IPS-NIHi11 (cell line): ENCODE measurements at regions not wholly inside any gene's neighbourhood (a gene's known extent, or its start where the extent isn't known, plus 50 kb on each side); places are given as distances from the start of the nearest gene placed in this dataset.

ENCODE experiments used
- DNase-seq: peaks from one replicate; pipeline ENCODE4 v3.0.0; 2012; ENCODE audit warnings: mixed read lengths, low spot score

DNA sequence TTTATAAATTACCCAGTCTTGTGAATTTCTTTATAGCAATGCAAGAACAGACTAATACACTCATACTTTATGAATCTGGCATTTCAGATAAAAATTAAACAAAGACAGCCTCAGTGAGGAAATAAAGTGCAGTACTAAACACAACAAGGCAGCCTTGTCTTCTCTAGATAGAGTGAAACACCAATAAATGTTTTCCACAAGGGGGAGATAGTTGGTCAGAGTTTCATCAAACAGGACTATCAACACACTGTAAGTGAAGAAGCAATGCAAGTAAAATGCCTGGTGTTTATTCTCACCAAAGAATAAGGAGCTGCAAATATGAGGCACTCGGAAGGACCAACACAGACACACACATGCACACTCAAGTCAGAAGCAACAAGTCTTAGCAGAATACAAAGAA lies 62.8 kb downstream of the FAM9B start:
- peak; percentile 9 for DNase-seq

DNA sequence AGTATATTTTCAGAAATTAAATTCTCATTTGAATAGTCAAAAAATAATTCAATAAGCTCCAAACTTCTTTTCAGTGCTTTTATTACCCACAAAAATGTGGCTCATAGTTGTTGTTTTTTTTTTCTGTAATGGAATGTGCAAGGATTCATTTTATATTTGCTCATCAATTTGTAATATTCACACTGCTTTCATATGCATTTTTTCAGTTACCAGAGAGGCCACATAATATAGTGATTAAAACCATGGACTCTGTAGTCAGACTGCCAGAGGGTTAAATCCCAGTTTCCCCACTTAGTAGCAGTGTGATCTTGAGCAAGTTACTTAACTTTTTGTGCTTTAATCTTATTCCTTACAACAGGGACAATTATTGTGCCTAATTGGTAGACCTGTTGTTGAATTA lies 64.5 kb downstream of the FAM9B start:
- DNase-seq: no peak

DNA sequence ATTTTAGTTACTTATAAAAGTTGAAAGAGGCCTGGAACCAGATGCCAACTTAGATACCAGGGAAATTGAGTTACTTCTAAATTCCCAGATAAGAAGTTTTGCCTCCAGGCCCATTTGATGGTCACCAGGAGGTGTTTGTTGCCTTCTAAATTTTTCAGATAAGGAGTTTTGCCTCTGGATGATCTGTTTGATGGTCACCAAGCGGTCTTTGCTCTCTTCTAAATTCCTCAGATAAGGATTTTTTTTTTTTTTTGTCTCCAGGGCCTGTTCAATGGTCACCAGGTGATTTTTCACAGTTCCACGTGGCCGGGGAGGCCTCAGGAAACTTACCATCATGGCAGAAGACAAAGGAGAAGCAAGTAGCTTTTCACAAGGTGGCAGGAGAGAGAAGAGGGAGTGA lies 66.5 kb downstream of the FAM9B start:
- DNase-seq: no peak

DNA sequence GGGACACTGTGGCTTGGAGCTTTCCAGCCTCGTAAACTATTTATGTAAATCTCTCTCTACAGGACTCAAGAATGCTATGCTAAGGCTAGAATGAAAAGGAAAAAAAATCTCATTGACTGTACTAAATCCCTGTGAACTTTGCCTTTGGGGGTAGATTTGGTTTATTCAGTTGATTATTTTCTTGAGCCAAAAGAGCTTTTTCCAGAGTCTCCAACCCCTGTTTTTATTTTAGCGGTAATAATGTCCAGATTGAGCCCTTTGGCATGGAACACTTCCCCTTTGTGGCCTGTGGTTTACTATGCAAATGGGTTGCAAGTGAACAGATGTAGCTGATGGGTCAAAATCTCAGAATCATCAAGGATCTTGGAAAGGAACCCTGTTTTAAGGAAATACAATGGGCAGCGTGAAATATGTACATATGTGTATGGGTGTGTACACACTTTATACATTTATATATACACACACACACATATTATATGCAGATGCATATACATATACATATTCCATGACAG lies 72.9 kb downstream of the FAM9B start:
- no peak for DNase-seq

DNA sequence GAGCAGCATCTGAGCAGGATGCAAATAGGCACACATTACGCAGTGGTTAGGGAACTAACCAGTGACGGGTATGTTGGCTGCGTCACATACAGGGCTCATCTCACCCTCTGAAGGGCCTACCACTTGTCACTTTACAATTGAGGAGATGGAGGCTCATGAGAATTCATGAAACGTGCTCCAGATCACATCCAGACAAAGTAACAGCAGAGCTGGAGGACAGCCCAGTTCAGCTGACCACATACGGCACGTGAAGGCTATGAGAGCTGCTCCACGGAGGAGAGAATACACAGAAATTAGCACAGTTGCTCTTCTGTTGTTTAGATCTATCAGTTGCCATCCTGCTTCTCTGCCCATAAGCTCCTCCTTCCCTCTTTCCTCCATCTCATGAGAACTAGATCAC lies 78.4 kb downstream of the FAM9B start:
- DNase-seq: no peak

DNA sequence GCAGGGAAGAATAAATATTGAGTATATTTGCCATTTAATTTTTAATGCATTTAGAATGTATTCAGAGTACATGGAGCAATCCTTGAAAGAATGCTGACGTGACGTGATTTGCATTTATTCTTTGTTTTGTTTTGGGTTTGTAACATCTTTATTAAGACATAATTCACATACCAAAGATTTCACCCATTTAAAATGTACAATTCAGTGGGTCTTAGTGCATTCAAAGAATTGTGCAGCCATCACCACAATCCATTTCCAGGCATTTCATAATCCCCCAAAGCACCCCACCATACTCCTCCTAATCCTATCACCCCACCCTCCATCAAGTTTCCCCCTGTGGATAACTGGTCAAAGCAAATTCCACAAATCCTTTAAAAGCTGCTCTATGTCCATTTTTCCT lies 87.4 kb downstream of the FAM9B start:
- no peak for DNase-seq

DNA sequence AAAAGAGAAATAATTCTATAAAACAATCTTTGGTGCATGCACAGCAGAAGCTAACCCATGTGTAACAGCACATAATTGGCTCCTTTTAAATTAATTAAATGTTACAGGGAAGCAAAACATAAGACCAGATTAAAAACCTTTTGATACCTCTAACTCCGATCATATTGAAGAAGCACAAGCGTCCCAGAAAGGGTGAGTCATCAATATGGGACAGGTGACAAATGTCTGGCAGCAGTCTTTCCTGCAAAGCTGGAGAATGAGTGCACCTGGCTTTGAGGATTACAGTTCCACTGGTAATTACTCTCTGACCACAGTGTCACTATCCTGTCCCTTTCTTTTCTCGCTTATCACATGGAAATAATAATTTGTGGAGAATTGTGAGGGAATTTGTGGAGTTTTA lies 94.6 kb downstream of the FAM9B start:
- DNase-seq: no peak

DNA sequence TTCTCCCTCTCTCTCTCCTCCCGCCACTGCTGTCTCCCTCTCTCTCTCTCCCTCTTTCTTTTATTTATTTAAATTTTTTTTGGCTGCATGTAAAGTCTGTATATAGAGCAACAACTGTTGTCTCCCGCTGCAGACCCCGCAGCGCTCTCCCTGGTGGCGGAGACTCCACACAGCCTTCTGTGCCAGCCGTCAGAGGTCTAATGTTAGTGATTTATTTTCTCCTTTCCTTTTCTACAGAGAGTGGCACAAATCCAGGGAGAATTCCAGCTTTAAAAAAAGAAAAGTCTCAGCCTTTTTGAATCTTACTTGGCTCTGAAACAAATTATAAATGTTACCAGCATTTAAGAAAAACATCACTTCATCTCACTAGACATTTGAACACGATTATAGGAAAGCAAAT lies 106.2 kb downstream of the FAM9B start:
- no peak for DNase-seq

DNA sequence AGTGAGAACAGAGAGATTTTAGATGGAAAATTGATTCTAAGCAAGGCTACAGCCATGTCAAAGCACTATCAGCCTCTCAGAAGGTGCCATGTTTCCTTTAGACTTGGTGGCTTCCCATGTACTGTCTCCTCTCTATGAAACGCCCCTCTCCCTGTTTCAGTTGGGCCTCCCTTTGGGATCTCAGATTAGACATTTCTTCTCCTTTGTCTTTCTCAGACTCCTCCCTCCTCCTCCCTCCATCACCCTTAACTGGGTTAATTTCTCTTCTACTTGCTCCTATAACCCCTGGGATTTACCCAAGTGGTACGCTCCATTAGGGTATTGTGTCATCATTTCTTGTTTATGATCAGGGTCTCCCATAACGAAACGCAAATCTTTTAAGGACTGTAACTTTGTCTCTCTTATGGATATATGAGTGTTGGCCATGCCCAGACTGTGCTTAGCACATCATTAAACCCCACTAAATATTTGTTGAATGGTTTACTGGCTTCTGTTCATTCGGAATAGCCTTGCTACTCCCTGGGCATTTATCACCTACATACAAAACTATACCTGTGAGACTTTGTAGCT lies 106.8 kb downstream of the FAM9B start:
- DNase-seq: no peak

DNA sequence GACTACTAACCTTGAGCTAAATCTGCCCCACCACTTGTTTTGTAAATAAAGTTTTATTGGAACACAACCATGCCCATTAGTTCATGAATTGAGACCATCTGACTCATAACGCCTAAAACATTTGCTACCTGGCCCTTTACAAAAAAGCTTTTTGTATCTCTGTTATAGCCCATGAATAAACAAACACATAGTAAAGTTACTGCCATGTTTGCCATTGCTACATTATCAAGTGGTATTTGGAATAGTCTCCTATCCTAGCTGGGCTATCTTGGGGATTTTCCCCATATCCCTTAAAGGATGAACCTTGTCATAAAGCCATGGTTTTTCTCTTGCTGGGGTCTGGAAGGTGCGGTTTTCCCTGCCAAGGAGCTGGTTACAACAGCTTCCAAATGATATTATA lies 112.3 kb downstream of the FAM9B start:
- DNase-seq: no peak

DNA sequence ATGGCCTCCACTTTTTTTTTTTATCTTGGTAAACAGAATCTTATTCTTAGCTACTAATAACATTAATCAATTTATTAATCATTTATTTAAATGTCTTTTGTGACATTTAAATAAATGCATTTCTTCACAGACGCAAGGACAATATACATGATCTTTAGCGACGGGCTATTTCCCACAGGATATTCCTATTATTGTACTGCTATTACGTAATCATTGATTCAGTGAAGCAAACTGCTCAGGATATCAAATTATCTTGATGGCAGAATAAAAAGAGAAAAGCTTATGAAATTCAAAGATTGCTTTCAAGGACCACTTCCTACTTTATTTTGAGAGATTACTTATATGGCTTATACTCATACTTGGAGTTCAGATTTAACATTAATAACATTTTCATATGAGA lies 114.1 kb downstream of the FAM9B start:
- no peak for DNase-seq

DNA sequence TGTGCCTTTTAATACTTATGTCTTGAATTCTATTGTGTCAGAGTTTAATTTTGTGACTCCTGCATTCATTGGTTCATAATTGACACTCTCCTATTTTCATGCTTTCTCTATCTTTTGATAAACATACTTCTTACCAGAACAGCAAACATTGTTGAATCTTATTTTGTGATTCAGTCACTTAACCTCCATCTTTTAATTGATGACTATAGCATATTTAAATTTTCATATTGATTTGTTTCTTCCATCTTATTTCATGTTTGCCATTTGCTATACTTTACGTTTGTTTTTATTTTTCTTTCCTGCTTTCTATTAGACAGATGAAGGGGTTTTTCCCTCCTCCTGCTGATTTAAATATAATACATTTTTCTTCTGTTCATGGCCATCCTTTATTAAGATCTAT lies 115.5 kb upstream of the FAM9A start:
- DNase-seq: no peak

DNA sequence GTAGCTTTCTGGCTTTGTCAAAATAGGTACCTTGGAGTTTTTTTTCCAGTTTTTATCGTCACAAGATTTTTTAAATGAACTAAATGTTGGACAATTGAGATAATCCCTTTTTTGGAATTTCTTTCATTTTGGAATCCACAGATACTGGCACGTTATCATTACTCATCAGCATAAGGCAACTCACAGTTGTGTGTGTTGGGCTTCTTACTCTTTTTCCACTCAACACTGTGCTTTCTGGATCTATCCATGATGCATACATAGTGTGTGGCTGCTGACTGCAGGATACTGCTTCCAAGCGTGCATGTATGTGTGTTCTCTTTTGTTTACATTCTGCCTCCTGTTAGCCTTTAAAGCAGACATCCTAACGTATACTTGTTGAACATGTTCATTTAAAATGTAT lies 113.5 kb upstream of the FAM9A start:
- DNase-seq: no peak

DNA sequence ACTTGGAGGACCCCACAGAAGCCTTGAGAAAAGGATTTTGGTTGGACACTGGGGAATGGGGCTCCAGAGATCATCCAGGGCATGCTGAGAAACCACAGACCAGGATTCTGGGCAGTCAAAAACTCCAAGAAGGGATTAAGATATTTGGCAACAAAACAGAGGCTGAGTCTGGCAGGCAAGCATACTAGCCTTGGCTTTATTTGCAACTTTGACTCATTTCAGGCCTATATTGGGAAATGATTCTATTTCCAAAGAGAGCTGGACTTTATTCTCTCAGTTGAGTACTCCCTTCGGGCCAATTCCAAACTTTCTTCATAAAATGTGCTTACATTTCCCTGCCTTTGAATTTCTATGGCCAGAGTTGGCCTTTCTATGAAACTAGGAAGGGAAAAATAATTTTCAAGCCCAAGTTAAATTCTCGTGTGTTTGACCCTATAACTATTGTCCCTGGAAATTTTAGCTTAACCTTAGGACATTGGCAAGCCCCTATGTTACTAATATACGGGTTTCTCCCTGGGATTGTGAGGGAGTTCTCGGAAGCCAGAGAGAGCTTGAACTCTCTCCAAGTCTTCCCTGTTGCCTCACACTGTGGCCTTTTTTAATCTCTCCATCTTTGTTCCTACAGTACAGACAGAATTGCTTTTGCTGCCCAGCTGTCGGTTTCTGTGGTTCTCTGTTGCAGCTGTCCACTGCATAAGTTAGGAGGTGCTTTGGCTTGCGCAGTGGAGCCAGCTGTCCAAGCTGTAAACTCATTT lies 112.6 kb upstream of the FAM9A start:
- DNase-seq: no peak

DNA sequence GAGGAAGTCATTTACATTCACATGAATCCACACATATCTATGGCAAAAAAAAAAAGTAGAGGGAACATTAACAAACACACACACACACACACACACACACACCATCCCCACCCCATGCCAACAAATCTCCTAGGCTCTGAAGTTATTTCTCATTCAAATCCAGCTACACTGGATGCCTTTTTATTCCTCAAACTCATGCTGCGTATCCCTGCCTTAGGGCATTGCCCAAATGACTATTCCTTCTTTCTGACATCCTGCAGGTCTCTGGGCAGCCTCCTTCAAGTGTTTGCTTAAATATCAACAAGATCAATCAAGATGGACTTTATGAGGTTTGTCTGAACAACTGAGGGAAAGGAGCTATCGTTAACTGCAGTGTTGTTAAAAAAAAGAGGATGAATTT lies 106.5 kb upstream of the FAM9A start:
- no peak for DNase-seq

DNA sequence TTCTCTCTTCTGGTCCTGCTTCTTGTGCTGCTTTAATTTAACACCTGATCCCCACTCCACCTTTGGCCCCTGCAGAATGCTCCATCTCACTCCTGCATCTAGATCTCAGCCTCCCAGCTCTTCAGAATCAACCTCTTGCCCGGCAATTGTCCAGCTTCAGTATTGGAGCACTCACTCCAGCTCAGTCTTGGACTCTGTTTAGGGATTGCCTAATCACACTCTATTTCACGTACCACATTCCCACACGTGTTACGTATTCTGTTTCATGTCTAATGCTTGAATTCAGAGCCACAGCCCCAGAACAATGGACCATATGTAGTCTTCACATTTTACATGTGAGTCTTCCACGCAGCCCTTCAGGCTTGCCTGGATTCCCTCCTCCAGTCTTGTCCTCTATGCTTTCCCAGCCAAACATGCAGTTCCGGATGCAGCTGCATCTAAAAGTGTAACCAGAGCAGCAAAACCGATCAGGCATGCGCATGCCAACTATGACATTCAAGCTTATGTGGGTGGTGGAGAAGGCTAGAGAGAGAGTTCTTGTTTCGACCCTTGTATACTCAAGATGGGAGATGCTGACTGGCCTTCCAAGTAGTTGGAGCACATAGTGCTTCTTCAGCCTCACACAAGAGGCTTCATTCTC lies 105.2 kb upstream of the FAM9A start:
- DNase-seq: no peak

DNA sequence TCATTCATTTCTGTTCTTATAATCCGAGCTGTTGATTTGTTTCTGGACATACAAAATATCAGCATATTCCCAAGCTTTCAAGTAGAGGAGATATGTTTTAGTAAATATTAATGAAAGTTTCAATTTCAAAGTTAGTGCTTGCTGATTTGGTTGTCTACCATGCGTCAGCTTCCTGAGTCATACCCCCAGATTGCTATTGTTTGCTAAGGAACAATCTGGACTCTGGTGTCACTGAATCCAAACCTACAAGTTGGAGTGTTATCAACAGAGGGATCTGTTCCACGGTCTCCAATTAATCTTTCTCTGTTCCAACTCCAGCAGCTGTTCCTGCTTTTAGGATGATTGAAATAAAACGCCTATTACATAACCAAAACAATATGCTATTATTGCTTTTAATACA lies 96.1 kb upstream of the FAM9A start:
- DNase-seq: no peak

DNA sequence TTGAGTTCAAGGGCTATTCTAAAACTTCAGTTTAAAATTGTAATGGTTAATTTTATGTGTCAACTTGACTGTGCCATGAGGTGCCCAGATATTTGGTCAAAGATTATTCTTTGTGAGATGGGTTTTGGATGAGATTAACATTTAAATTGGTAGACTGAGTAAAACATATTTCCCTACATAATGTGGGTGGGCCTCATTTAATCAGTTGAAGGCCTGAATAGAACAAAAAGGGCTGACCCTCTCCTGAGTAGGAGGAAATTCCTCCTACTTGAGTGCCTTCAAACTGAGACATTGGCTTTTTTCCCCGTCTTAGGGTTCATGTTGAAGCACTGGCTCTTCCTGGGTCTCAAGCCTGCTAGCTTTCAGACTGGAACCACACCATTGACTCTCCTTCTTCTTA lies 89.6 kb upstream of the FAM9A start:
- DNase-seq: no peak

DNA sequence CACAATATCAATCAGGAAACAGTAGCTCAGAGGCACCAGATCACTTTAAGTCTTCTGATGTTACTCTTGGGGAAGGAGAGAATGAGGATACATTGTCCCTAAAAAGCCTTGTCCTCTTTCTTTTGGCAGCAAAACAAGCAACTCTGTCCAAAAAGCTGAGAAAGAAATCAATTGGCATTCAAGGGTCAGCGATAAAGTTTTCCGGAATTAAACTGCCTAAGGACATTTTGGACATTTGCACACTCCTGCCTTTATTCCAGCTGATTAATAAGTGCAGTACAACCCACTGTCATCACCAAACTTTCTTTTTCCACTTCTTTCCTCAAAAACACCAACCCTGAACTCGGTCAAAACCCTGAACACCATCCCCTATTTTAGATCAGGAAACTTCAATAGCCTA lies 85.8 kb upstream of the FAM9A start:
- no peak for DNase-seq

DNA sequence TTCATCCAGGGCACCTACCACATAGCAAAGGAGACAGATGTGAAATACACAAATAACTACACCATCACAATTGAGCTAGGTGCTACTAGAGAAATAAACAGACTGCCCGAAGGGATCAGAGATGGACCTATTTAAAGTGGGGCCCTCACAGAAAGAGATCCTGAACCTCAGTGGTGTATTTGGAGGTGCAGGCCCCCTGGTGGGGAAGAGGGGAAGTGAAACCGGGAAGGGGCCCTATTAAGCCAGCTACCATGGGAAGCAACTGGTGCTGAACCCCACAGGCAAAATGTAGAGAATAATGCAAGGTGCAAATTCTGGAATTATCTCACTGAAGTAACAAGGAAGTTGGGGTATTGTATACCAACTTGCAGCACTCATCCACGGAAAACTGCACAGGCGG lies 78.6 kb upstream of the FAM9A start:
- DNase-seq: peak; percentile 34

DNA sequence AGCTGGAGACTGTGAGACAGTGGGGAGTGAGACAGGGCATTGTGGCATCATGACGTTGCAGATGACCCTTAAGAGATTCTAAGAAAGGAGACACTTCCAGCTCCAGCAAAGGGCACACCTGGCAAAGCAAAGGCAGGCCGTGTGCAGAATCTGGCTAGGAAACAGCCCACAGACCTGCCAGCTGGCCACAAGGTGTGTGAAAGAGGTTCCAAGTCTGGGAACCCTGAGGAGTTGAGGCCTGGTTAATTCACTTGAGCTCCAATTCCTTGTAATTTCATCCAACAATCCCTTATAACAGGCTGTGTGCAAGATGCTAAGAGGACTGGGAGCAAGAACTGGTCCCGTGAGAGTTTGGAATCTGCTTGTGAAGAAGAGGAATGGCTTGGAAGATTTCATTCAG lies 72.8 kb upstream of the FAM9A start:
- DNase-seq: no peak

DNA sequence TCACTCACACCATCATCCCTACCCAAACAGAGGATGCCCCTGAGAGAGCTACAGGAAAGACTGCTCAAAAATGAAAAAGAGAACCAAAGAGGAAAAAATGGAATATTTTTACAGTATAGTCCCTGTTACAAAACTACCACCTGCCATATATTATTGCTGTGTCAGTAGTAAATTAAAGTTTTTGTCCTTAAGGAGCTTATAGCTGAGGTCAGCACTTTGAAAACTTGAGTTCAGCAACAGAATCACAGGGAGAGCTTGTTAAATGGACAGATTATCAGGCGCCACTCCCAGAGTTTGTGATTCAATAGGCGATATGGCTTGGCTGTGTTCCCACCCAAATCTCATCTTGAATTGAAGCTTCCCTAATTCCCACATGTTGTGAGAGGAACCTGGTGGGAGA lies 71.9 kb upstream of the FAM9A start:
- DNase-seq: no peak

DNA sequence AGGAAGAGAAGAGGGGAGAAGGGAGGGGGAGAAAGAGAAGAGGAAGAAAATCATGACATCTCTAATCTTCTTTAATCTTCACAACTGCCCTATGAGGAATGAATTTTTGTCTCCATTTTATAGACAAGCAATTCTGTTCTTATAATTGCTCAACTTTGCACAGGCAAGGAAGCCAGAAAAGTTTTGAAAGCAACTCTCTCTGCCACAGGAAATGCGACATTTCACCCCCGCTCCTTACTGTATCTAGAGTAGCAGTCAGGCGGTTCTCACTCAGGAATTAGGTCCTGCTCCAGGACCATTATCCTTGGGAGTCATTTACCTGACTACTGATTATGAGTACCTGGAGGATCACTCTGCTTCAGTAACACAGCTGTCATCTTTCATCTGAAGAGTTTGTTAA lies 69.2 kb upstream of the FAM9A start:
- no peak for DNase-seq

DNA sequence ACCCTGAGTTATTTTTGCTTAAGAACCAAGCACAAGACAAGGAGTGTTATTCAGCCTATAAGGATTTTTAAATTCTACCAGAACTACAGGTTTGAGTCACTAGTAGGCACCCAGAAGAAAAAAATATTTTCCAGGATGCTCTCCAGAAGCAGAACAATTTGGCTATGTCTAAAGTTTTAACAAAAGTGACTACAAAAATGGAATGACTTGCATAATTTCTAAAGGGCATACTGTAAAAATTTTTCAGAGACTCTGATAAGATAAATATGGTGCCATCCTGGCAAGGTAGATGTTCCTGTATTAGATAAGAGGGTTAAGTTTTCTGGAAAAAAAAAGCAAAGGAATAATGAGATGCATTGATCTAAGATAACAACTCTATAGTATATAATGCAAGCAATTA lies 68.6 kb upstream of the FAM9A start:
- DNase-seq: no peak
